GM18870 (cell line): ENCODE measurements at regions not wholly inside any gene's neighbourhood (a gene's known extent, or its start where the extent isn't known, plus 50 kb on each side); places are given as distances from the start of the nearest gene placed in this dataset.
"Not testable (repeated sequence)": the region's sequence is repeated elsewhere in the genome, so short reads cannot be mapped to it uniquely, and the experiment has no call there.

Source experiments
- ATAC-seq: cut with Tn5 transposase; IDR thresholded peaks from one replicate; pipeline ENCODE4 v1.9.1; 2021; ENCODE audit warnings: moderate library complexity; ENCODE audit not compliant: unreplicated experiment

DNA sequence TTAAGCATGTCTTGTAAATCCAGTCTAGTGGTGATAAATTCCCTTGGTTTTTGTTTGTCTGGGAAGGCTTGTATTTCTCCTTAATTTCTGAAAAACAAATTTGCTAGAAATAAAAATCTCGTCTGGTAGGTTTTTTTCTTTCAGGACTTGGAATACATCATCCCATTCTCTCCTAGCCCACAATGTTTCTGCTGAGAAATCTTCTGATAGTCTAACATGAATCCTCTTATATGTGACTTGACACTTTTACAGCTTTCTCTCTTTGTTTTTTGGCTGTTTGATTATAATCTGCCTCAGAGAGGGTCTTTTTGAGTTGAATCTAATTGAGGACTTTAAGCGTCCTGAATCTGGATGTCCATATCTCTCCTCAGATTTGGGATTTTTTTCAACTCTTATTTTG is 104.9 kb downstream of the FEM1C start:
- no peak for ATAC-seq

DNA sequence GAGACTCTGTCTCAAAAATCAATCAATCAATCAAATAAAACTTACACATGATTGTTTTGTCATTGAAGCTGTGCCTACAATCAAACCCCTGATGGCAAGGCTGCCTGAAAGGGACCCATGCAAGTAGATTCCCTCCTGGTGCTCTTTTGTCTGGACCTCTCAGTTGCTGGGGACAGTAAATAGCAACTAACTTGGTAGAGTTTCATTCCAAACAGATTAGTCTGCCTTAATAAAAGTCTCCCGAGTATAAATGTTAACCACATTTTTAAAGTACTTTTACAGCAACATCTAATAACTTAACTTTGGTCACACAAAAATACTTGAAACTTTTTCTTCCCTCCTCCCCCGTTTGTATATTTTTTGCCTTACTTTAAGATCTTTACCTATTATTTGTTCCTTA is 105.5 kb downstream of the FEM1C start:
- ATAC-seq = no peak

DNA sequence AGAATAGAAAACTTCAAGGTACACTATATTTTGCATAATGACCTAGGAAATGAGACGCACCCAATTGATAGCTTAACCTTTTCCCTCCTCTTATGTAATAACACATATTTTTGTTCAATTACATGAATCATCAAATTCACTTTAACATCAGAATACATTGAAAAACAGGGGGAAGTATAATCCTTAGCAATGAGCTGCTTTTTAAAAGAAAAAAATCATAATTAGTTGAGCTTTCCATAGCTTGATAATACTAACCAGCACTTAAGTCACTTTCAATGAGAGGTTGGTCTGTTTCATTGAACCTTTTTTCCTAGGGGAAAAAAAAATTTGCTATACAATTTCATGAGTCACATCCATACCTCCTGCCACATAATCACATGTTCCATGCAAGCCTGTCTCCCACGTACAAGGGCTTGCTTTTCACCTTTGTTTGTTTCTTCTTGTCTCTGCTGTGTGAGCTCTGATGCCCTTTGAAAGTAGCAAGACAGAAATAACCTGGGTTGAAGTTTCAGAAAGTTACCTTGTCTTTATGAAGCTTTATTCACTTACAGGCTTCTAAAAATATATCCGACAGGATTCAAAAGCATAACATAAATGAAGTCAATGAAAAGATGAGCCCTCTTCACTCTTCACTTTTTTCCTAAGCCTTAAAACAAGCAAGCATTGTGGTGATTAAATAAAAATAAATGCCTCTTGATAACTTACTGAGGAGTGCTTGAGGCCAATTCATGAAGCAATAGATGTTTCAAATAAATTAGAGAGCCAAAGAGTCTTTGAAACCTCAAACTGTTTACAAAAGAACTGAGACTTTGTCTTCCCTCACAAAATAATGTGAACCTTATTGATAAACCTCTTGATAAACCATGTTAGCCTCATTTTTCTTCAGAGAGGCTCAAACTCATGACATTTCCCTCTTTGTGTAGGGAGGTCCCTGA is 108.5 kb downstream of the FEM1C start:
- ATAC-seq = no peak

DNA sequence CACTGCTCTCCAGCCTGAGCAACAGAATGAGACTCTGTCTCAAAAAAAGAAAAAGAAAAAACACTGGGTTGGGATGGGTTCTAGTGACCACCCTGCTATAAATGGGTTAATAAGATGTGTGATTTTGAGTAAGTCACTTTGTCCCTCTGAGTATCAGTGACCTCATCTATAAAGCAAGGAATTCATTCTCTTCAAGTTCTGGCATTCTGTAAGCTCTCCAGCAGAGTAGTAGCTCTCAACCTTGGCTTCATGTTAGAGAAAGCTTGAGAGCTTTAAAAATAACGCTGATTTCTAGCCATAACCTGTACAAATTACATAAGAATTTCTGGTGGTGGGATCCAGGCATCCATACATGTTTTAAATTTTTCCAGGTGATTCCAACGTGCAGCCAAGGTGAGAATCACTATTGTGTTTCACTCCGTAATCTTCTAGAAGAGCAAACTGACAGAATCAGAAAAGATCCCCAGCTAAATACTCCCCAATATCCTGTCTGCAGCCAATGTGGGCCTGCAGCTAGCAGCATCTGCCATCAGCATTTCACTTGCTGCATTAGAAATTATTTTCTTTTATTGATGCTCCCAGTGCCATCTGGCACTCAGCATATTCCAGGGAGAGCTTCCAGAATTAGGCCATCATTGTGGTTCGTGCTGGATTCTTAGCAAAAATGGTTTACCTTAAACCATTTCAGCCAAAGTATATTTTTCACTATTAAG is 109.4 kb downstream of the FEM1C start:
- ATAC-seq = no peak

DNA sequence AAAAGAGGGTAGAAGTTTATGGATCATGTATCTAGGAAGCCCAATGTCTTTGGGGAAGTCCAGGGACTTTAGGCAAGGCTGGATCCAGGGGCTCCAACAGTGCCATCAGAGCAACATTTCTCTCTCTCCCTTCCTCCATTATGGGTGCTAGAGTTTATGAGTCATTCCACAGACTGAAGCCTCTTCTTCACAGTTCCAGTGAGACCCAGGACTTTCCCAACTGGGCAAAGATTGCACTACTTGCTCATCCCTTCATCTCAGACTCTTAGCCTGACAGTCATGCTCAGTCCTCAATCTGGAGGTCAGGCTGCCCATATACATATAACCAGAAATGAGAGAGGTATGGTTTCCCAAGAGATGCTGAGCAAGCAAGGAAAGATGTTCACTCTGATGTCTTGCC is 110.7 kb downstream of the FEM1C start:
- no peak for ATAC-seq

DNA sequence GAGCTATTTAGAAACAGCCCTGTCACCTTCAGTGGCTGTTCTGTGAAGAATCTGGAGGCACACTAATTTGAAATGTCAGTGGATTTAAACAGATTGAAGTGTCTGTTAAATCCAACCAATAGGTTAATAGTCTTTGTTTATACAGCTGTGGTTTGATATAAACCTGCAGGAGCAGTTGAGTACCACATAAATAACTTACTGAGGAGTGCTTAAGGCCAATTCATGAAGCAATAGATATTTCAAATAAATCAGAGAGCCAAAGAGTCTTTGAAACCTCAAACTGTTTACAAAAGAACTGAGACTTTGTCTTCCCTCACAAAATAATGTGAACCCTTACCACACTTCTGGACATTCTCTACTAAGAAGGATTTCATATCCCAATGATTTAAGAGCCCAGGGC is 111.9 kb downstream of the FEM1C start:
- no peak for ATAC-seq

DNA sequence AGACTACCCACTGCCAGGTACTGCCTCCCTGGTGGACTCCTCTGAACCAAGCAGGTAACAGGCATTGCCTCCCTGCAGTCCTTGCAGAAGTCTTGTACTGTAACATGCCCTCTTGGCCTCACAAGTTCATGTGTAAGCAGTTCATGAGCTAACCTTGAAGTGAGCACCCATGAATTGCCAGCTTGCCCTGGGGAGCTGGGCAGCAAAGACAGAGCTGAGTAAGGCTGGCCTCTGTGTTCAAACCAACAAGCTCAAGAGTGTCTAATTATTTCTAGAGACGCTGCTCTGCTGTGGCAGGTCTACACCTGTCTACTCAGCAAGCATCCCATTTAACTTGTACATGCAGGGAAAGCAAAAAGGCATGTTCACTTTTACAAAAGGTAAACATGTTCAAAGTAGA is 113.5 kb downstream of the FEM1C start:
- ATAC-seq = no peak

DNA sequence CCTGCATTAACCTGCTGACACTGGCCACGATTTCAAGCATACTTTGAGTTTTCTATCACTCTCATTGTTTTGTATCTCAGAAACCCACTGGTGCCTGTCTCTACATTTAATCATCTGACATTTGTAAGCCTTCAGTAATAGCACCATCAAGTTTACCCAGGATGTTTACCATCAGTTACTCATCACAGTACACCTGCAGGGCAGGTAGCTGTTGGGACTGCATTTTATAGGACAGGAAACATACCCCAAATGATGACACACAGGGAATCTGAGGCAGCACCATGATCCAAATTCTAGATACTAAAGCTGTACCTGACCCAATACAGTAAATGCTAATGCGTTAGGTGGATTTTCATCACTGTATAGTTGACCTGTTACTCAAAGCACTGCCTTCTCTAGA is 114.2 kb downstream of the FEM1C start:
- no peak for ATAC-seq

DNA sequence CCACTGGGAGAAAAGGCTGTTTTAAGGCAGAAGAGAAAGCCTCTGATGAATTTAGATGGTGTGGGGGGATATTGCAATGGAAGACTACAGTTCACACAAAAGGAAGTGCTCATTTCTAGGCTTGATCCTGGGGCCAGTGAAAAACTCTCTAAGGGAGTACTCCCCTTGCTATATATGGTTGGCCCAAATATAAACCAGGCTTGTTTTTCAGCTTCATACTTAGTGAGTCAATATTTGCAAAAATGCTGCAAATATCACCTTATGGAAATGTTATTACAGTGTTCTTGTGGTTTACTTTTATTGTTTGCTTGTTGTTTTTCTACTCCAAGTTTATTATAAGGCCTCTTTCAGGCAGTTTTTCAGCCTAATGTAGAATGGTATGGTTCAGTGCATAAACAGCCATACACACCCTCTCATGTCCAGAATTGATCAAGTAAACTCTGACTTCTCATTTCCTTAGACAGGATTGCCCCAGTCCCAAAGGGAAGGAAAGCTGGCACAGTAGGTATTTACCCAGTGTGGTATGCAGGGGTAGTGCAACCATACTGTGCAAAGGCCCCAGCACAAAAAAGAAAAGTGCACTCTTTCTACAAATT is 115.1 kb downstream of the FEM1C start:
- no peak for ATAC-seq

DNA sequence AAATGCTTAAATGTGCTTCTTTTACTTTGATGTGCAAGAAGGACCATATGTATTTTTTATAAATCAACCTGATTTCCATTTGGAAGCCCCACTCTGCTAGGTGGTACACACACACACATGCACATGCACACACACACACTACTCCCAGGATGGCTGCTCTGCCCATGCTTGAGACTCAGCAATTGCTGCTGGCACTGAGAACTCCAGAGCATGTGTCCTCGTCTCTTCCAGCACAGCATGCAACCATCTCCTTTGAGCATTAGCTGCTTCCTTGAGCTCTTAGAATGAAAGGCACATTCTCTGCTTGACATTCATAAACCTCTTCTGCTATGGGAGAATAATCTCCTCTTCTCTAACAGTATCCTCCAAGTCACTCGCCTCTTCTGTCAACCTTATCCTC is 115.9 kb downstream of the FEM1C start:
- no peak for ATAC-seq

DNA sequence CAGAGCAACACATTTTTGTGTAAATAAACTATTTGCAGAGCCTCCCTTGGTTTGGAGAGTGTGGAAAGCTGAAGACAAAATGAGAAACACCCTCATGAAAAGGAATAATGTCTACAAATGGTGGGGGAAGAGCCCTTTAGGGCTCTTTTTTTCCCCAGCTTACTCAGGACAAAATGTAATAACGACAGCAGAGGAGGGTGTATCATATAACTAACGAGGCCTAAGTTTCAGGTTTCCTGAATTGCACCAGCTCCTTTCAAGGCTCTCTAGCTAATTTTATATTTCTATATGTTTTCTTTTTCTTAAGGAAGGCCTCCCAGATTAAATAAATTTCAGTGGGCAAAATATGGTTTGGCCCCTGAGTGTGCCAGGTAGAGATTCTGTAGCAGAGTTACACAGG is 116.3 kb downstream of the FEM1C start:
- ATAC-seq = no peak

DNA sequence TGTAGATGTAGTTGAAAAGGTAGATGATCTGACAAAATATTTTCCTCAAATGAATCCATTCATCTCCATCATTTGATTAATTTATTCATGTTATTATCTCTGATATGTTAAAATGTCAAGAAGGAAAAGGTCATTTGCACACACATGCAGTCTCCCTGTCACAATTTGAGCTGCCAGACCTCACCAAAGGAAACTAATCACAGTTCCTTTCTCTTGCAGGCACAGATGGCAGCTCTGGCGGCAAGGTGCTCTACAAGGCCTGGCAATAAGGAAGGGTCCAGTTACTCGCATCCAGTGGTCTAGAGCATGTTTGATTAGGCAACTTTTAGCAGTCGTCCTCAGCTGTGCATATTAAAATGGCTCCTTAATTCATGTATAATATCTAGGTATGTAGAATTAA is 120.1 kb downstream of the FEM1C start:
- ATAC-seq = no peak

DNA sequence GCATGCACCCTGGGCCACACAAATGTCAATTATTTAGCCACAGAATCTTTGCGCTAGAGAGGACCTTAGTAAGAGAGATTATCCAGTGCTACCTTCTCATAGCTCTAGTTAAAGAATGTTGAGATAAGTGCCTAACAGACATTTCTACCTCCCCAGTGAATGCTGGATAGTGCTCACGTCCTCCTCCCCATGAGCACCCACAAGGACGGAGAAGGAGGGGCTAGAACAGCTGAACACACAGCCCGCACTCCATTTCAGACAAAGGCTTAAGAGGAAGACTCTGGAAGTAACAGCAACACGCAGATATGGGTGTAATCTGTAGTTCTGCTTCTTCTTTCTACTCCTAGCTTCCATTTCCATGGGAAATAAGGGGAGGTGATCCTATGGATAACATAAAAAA is 120.5 kb downstream of the FEM1C start:
- ATAC-seq = no peak

DNA sequence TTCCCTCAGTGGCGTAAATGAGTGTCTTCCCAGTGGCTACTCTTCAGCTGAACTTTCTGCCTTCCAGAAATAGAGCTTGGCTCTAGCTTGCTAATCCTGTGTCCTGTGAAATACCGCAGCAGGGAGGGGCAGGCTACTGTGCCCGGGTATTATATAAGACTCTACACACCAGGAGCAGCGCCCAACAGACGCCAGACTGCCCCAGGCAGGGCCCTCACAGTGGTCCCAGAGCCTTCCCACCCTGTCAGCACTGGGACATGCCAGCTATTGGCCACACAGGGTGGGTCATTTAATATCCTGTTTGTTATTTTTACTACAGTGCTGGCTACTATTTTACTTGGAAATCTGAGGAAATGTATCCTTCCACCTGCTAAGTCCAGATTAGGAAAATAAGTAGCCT is 121.0 kb downstream of the FEM1C start:
- ATAC-seq = no peak

DNA sequence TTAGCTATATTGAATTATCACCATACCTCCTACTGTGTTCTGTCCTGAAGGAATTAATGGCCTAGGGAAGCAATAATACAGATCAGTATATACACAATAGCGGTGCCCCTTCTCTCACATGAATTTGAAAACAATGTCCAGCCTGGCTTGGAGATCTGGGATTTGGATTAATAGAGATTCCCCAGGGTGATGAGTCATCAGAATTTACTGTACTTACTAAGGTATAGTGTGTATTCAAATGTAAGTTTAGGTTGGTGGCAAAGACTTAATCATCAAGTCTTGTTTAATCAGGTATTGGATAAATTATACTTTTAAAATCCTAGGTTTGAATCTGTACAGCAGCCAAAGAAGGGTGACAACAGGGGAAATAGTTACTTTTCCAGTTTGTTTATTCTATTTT is 121.5 kb downstream of the FEM1C start:
- no peak for ATAC-seq

DNA sequence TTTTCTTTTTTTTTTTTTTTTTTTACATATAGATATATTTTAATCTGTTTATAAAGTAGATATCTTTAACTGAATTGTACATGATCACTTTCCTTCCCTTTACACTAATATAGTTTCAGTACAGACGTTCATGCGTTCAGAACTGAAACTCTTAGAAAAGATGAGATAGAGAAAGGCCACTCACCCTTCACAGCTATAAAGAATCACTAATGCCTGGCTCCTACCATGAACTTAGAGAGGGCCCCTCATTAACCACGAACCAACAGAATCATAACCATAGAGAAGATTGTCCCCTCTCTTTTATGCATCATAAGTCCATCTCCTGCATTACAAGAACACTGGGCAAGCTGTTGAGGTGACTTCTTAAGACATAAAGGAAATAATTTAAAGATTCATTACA is 123.8 kb downstream of the FEM1C start:
- ATAC-seq = not testable (repeated sequence)

DNA sequence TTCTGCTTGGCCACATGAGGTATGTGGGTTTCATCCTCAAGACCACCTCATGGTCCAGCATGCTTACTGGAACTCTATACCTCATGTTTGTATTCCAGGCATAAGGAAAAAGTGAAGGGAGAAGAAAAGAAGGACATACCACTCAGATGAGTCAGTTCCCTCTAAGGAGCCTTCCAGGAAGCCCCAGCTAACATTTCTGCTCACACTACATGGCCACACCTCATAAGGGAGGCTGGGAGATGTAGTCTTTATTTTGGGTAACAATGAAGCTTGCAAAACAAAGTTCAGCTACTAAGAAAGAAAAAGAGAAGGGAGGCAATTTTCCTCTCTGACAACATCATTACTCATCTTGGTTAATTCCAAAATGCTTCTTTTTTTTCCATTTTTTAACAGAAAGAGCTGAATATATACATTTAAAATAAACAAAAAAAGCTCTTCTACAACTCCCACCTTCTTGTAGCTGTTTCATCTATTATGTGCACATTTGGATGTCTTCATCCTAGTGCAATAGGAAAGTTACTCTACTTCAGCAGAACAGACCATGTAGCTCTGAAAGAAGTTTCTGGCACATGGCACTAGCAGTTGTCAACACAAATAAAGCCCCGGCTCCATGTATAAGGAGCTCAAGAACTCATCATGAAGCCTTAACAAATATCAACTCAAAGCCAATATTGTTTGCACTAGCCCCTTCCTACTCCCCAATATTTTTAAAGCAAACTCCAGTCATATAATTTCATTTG is 123.6 kb upstream of the CCDC112 start:
- ATAC-seq = no peak

DNA sequence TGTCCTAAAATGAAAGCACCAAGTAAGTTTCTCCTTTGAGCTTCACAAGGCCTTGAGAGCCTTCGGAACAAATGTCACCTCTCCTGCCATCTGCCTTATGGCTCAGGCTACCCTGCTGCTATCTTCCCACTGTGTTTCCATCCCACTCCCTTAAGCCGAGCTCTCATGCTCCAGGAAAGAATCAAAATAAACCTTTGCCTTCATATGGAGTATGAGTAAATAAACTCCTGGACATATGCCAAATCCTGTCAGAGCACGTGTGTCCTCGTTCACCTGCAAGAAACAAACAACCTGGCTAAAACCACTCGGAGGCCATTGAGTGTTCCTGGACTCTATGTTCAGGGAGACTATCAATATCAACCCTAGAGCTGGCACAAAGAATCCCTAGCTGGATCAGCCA is 122.3 kb upstream of the CCDC112 start:
- no peak for ATAC-seq

DNA sequence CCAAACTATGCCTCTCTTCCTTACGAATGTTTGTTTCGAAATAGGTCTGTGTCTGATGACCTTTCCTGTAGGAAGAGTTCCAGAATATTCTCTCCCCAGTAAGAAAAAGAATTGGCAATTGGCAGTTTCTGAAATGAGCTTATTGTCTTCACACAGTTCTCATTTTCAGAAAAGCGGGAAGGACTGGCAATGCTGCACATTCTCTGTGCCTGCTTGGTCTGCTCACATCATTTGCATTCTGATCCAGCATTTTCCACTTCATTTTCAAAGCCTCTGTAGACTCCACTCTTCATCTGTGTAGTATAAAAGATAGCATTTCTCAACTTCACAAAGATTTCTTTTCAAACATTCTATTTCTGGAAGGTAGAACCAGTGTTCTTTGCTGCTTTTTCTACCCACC is 120.6 kb upstream of the CCDC112 start:
- ATAC-seq = no peak

DNA sequence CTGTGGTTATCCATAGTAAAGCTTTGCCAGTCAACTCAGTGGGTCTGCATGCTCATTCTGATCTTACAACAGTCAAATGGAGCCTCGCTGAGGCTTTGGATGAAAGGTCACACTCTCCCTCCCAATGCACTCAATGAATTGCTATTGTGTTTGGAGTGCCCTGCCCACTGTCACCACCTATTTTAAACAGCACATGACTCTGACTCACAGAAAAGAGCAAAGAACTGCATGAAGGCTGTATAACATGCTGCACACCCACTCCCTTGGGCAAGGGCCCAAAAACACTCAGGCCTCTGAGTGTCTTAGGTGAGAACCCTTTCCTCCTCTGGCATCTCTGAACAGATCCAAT is 118.7 kb upstream of the CCDC112 start:
- ATAC-seq = no peak

DNA sequence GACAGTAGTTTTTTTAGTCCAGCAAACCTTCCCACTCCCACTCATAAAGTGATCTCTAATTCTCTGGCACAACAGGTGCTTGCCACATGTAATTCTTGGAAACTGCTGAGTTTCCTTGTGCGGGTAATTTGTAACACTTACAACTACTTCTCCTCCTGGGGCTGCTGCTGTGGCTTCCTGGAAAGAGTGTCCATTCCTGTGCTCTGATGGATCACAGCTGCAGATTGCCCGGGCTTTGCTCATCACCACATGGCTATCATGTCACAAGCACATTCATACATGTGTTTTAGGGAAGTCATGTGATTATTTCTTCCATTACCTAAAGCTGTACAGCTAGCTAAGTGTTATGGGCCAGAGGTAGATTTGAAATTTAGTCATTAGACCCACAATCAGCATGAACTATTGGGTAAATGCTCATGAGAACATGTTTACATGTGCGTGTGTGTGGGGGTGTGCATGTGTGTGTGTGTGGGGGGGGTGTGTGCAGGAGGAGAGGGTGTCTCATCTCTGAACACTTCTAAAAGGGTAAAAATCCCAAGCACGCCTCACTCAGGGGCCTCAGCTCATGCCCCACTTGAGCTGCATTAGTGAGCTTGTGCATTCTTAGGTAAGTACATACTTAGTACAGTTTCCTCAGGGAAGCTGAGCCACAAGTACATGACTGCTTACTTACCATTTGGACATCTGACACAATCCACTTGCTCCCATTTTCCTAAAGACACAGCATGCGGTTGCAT is 118.1 kb upstream of the CCDC112 start:
- ATAC-seq = no peak
